K562 (cell line): ENCODE measurements at regions not wholly inside any gene's neighbourhood (a gene's known extent, or its start where the extent isn't known, plus 50 kb on each side); places are given as distances from the start of the nearest gene placed in this dataset.

Experiments
- ATAC-seq: fragments of 200-7000 bp; cut with Tn5 transposase; 3 replicates; pipeline ENCODE4 v1.9.1; 2020; ENCODE audit warnings: moderate library complexity
- BruUV-seq: library from RNA; stranded (reverse); fragments of 400-500 nt; replicated peaks from 2 replicates; lab custom pipeline; 2021; lab: Mats Ljungman, UMichigan
- CTCF ChIA-PET: fragments of 300-600 bp; formaldehyde crosslinking; extraction: SDS; loops from one replicate; lab custom pipeline; 2021; ENCODE audit warnings: low intra/inter-chr PET ratio; lab: Yijun Ruan, JAX
- POLR2A ChIA-PET: fragments of 300-600, 350-650 bp; sonication (Branson Sonifier 250); formaldehyde crosslinking; extraction: SDS; loops from one replicate; lab custom pipeline; 2021; ENCODE audit warnings: antibody characterized with exemption, inconsistent platforms; lab: Yijun Ruan, JAX
- DNase-seq, 4 experiments: peaks; one replicate each; pipeline versions ENCODE4 v3.0.0 to v3.0.0-alpha.2; 2011 to 2018; ENCODE audit warnings: low spot score in 3 of 4, mixed read lengths in 3 of 4; ENCODE audit errors: extremely low read depth in 1 of 4
- FAIRE-seq: peaks from 2 replicates; lab custom pipeline; 2011; peaks lifted over from hg19 to GRCh38; lab: Jason Lieb, UNC
- H2AFZ ChIP-seq: 2 replicates; pipeline ENCODE4 v1.6.0; 2011; ENCODE audit warnings: low read depth, low read length, control low read depth, inconsistent platforms
- H3K27ac ChIP-seq: fragments of 200-600 bp; 3 replicates; pipeline ENCODE4 v1.8.0; 2011; ENCODE audit warnings: low read depth, mild to moderate bottlenecking, control low read depth, inconsistent platforms, low read length, moderate library complexity, mixed read lengths; ENCODE audit errors: extremely low read depth
- H3K27me3 ChIP-seq, 2 experiments: fragments of 300-600 bp in 1 of 2; 2 replicates in 1 of 2; 3 replicates in 1 of 2; pipeline versions ENCODE4 v1.6.0 to v1.8.0; 2011; ENCODE audit warnings: inconsistent platforms in 2 of 2, low read length in 2 of 2, mild to moderate bottlenecking in 1 of 2, mixed read lengths in 1 of 2, moderate library complexity in 1 of 2; ENCODE audit not compliant: control insufficient read depth in 2 of 2, insufficient read depth in 2 of 2
- H3K36me3 ChIP-seq: fragments of 300-600 bp; 3 replicates; pipeline ENCODE4 v1.8.0; 2011; ENCODE audit warnings: mild to moderate bottlenecking, low read length, inconsistent platforms; ENCODE audit not compliant: control insufficient read depth, insufficient read depth
- H3K4me1 ChIP-seq, 2 experiments: fragments of 200-600 bp in 1 of 2; replicated peaks in 1 of 2; 2 replicates in 1 of 2; 3 replicates in 1 of 2; pipeline versions ENCODE4 v1.5.1 to v1.8.0; 2011; ENCODE audit warnings: inconsistent platforms in 2 of 2, low read length in 2 of 2, mild to moderate bottlenecking in 1 of 2, mixed read lengths in 1 of 2, moderate library complexity in 1 of 2; ENCODE audit not compliant: control insufficient read depth in 2 of 2, insufficient read depth in 2 of 2
- H3K4me2 ChIP-seq: 2 replicates; pipeline ENCODE4 v1.6.1; 2011; ENCODE audit warnings: low read length, control low read depth, inconsistent platforms, mixed read lengths; ENCODE audit not compliant: insufficient read depth
- H3K4me3 ChIP-seq: fragments of 200-600 bp; sonication (generic), shearing (Covaris generic); 2 replicates; pipeline ENCODE4 v1.5.1; 2016; ENCODE audit warnings: control low read depth, inconsistent platforms
- H3K79me2 ChIP-seq: fragments of 200-600 bp; 3 replicates; pipeline ENCODE4 v1.8.0; 2011; ENCODE audit warnings: low read length, inconsistent platforms; ENCODE audit not compliant: control insufficient read depth, insufficient read depth
- H3K9ac ChIP-seq, 2 experiments: 2 replicates each; pipeline versions ENCODE4 v1.6.0 to v1.6.1; 2011; ENCODE audit warnings: low read depth in 2 of 2, low read length in 2 of 2, control low read depth in 1 of 2, inconsistent platforms in 1 of 2, mild to moderate bottlenecking in 1 of 2, mixed read lengths in 1 of 2; ENCODE audit not compliant: insufficient read depth in 1 of 2
- H3K9me1 ChIP-seq: one replicate; pipeline ENCODE4 v1.6.0; 2011; ENCODE audit warnings: inconsistent platforms, mild to moderate bottlenecking, low read length, moderate library complexity; ENCODE audit not compliant: control insufficient read depth, insufficient read depth
- H3K9me3 ChIP-seq: replicated peaks from 2 replicates; pipeline ENCODE4 v1.5.1; 2011; ENCODE audit warnings: low read depth, low read length, inconsistent platforms; ENCODE audit not compliant: control insufficient read depth, insufficient read depth
- H4K20me1 ChIP-seq: replicated peaks from 2 replicates; pipeline ENCODE4 v1.6.1; 2011; ENCODE audit warnings: low read length, inconsistent platforms, mixed read lengths; ENCODE audit not compliant: control insufficient read depth, insufficient read depth
- CAMTA2 ChIP-seq: fragments of 250-450 bp; sonication (Bioruptor Pico); conservative IDR thresholded peaks from 2 replicates; pipeline ENCODE4 v1.5.1; 2022
- ETV5 ChIP-seq: sonication (generic); formaldehyde crosslinking; IDR thresholded peaks from 2 replicates; pipeline ENCODE4 v1.4.0; 2020; ENCODE audit warnings: low read depth, mild to moderate bottlenecking, missing genetic modification reagents
- FOXM1 ChIP-seq, 2 experiments: fragments of 450-650 bp in 1 of 2; sonication (generic) in 1 of 2; formaldehyde crosslinking in 1 of 2; IDR thresholded peaks; 2 replicates each; pipeline versions ENCODE4 v1.6.1 to v1.9.0; 2017 to 2022; ENCODE audit warnings: low read depth in 2 of 2, mild to moderate bottlenecking in 2 of 2, missing genetic modification reagents in 1 of 2, moderate library complexity in 1 of 2
- GMEB1 ChIP-seq: fragments of 250-450 bp; sonication (Bioruptor Pico); IDR thresholded peaks from 2 replicates; pipeline ENCODE4 v1.4.0; 2020; ENCODE audit warnings: mild to moderate bottlenecking
- KAT2B ChIP-seq: IDR thresholded peaks from one replicate; pipeline ENCODE4 v1.6.1; 2012; ENCODE audit warnings: low read depth, mild to moderate bottlenecking, control low read depth, inconsistent platforms, low read length, moderate library complexity
- LEF1 ChIP-seq: fragments of 450-650 bp; IDR thresholded peaks from 2 replicates; pipeline ENCODE4 v1.6.1; 2016; ENCODE audit warnings: mild to moderate bottlenecking
- RBM25 ChIP-seq: fragments of 200-400 bp; formaldehyde crosslinking; IDR thresholded peaks from 2 replicates; pipeline ENCODE4 v1.6.1; 2018; ENCODE audit warnings: low read length, low read depth, moderate library complexity; ENCODE audit not compliant: severe bottlenecking
- RERE ChIP-seq: sonication (generic); formaldehyde crosslinking; IDR thresholded peaks from 2 replicates; pipeline ENCODE4 v1.8.0; 2023; ENCODE audit warnings: missing genetic modification reagents, mild to moderate bottlenecking, borderline replicate concordance
- SIN3B ChIP-seq: fragments of 450-650 bp; IDR thresholded peaks from 2 replicates; pipeline ENCODE4 v1.6.1; 2017; ENCODE audit warnings: low read depth, mild to moderate bottlenecking, moderate library complexity
- SNAPC5 ChIP-seq: fragments of 250-450 bp; sonication (Bioruptor Pico); IDR thresholded peaks from 2 replicates; pipeline ENCODE4 v1.8.0; 2021; ENCODE audit warnings: moderate library complexity, mild to moderate bottlenecking, inconsistent platforms
- USF2 ChIP-seq: sonication (generic); formaldehyde crosslinking; IDR thresholded peaks from 2 replicates; pipeline ENCODE4 v1.5.0; 2020; ENCODE audit warnings: missing genetic modification reagents
- ZNF140 ChIP-seq: fragments of 250-450 bp; sonication (Bioruptor Pico); IDR thresholded peaks from 2 replicates; pipeline ENCODE4 v1.8.0; 2021; ENCODE audit warnings: moderate library complexity, mild to moderate bottlenecking, inconsistent platforms
- WGBS: fragments of 100-300 bp; shearing (Covaris generic); methylation state at CpG from one replicate; pipeline ENCODE4 v1.1.6; 2016; ENCODE audit warnings: low coverage, mixed read lengths; ENCODE audit not compliant: insufficient coverage; ENCODE audit errors: missing lambda C conversion rate; 5-methylcytosine and 5-hydroxymethylcytosine counted together
- in situ Hi-C: fragments of 300-500 bp; cut with MboI; formaldehyde crosslinking; loops from 4 replicates; pipeline ENCODE4 v1.15.0; 2018; ENCODE audit warnings: inconsistent platforms, mixed read lengths
- intact Hi-C: fragments of 100-400 bp; cut with micrococcal nuclease; formaldehyde crosslinking; loops from 2 replicates; pipeline ENCODE4 v1.14.2; 2022

- no peak for FAIRE-seq
- Histone ChIP-seq H3K9me3 (no peaks in the 10 kb centered on the region; the same call in 1 of the 2 replicates), H4K20me1 (no peaks in the 10 kb centered on the region), H3K9ac (no peak overlapping the region), H3K27me3 (no peaks in the 10 kb centered on the region), H2AFZ (no peak overlapping the region), H3K79me2 (no peaks in the 10 kb centered on the region), H3K4me1 (no peaks in the 10 kb centered on the region), H3K4me3 (no peak overlapping the region), H3K4me2 (no peak overlapping the region), H3K36me3 (no peaks in the 10 kb centered on the region), H3K27ac (no peak overlapping the region), H3K9me1 (no peaks in the 10 kb centered on the region)
- no peak for DNase-seq
- TF ChIP-seq KAT2B (no peak), RBM25 (no peak), RERE (CRISPR knock-in tag) (no peak), ETV5 (CRISPR knock-in tag) (no peak), USF2 (CRISPR knock-in tag) (no peak), CAMTA2 (CRISPR knock-in tag) (no peak), GMEB1 (no peak), LEF1 (no peak), ZNF140 (no peak), SNAPC5 (CRISPR knock-in tag) (no peak), FOXM1 (IDR thresholded peaks at IDR 0.05; ENCODE audit: low read depth) (no peak), FOXM1 (CRISPR knock-in tag; IDR thresholded peaks at IDR 0.05; ENCODE audit: low read depth) (no peak), SIN3B (no peak)
- POLR2A ChIA-PET, result no interaction called here
- no peak for ATAC-seq
- in situ Hi-C loops, result no loop called here
- BruUV-seq, result no TSS peak
- 0% methylated on average over 3 of the region's 3 CpGs for WGBS
- CTCF ChIA-PET, result no interaction called here
- intact Hi-C loops, result no loop called here
Observed at GRCh38 chr10:81386817-81387216, 488.2 kb upstream of the NRG3 start.
